Loucy (cell line): ENCODE measurements at regions not wholly inside any gene's neighbourhood (a gene's known extent, or its start where the extent isn't known, plus 50 kb on each side); places are given as distances from the start of the nearest gene placed in this dataset.

ENCODE experiments used
- CTCF ChIP-seq: fragments of 200-600 bp; sonication (generic); conservative IDR thresholded peaks from 2 replicates; pipeline ENCODE4 v1.5.1; 2014; ENCODE audit warnings: mild to moderate bottlenecking, antibody characterized with exemption, low read length
- EZH2phosphoT487 ChIP-seq: fragments of 200-600 bp; IDR thresholded peaks from 2 replicates; pipeline ENCODE4 v1.6.1; 2018; ENCODE audit warnings: antibody characterized with exemption, mild to moderate bottlenecking, moderate library complexity, borderline replicate concordance

- TF ChIP-seq CTCF, result no peak
- no peak for TF ChIP-seq EZH2phosphoT487
These were observed 114.6 kb upstream of the SESN3 start for GRCh38 chr11:95345651-95346050.
